ENCODE measurements at regions not wholly inside any gene's neighbourhood (a gene's known extent, or its start where the extent isn't known, plus 50 kb on each side); places are given as distances from the start of the nearest gene placed in this dataset.

GRCh38 chr7:156140447-156140846 lies 328.2 kb upstream of the SHH start:
- intact Hi-C loops (cut with DNase I): no loop called here
- H3K4me1 ChIP-seq (ENCODE audit: control insufficient read depth in 1 of 2, insufficient read depth in 2 of 2, low read length in 2 of 2): no peaks in the 10 kb centered on the region
- no peak for ATAC-seq (ENCODE audit: low FRiP score)
- H3K36me3 ChIP-seq (ENCODE audit: control insufficient read depth in 1 of 2, insufficient read depth in 2 of 2, low read length in 1 of 2): no peaks in the 10 kb centered on the region
- no peaks in the 10 kb centered on the region for H3K27me3 ChIP-seq (ENCODE audit: control insufficient read depth in 1 of 2, insufficient read depth in 2 of 2, low read length in 1 of 2)
- no peak for DNase-seq
- H3K9me3 ChIP-seq (ENCODE audit: control insufficient read depth, low read length): no peaks in the 10 kb centered on the region
- no peak overlapping the region for H3K27ac ChIP-seq (ENCODE audit: low read depth in 1 of 2, low read length in 2 of 2)
- WGBS, 2 donors: 56 to 68% methylated on average over 7 of the region's 7 CpGs
- H3K4me3 ChIP-seq (ENCODE audit: low read length in 2 of 2): no peak overlapping the region

GRCh38 chr7:156139633-156140032 lies 327.4 kb upstream of the SHH start:
- H3K4me1 ChIP-seq (ENCODE audit: control insufficient read depth in 1 of 2, insufficient read depth in 2 of 2, low read length in 2 of 2): no peaks in the 10 kb centered on the region
- H3K36me3 ChIP-seq (ENCODE audit: control insufficient read depth in 1 of 2, insufficient read depth in 2 of 2, low read length in 1 of 2): no peaks in the 10 kb centered on the region
- no peaks in the 10 kb centered on the region for H3K9me3 ChIP-seq (ENCODE audit: control insufficient read depth, low read length)
- DNase-seq (no peak), ATAC-seq (ENCODE audit: low FRiP score) (no peak)
- no peaks in the 10 kb centered on the region for H3K27me3 ChIP-seq (ENCODE audit: control insufficient read depth in 1 of 2, insufficient read depth in 2 of 2, low read length in 1 of 2)
- intact Hi-C loops (cut with DNase I): no loop called here
- WGBS, 2 donors: 53 to 61% methylated on average over 3 of the region's 3 CpGs
- H3K27ac ChIP-seq (ENCODE audit: low read depth in 1 of 2, low read length in 2 of 2): no peak overlapping the region
- H3K4me3 ChIP-seq (ENCODE audit: low read length in 2 of 2): no peak overlapping the region

GRCh38 chr7:156139112-156139511 lies 326.8 kb upstream of the SHH start:
- H3K4me1 ChIP-seq (ENCODE audit: control insufficient read depth in 1 of 2, insufficient read depth in 2 of 2, low read length in 2 of 2): no peaks in the 10 kb centered on the region
- H3K9me3 ChIP-seq (ENCODE audit: control insufficient read depth, low read length): no peaks in the 10 kb centered on the region
- no peak overlapping the region for H3K27ac ChIP-seq (ENCODE audit: low read depth in 1 of 2, low read length in 2 of 2)
- intact Hi-C loops (cut with DNase I): no loop called here
- ATAC-seq (ENCODE audit: low FRiP score): no peak
- 82 to 86% methylated on average over 7 of the region's 7 CpGs for WGBS, 2 donors
- H3K27me3 ChIP-seq (ENCODE audit: control insufficient read depth in 1 of 2, insufficient read depth in 2 of 2, low read length in 1 of 2): no peaks in the 10 kb centered on the region
- H3K4me3 ChIP-seq (ENCODE audit: low read length in 2 of 2): no peak overlapping the region
- DNase-seq: no peak
- H3K36me3 ChIP-seq (ENCODE audit: control insufficient read depth in 1 of 2, insufficient read depth in 2 of 2, low read length in 1 of 2): no peaks in the 10 kb centered on the region

- H3K4me1 ChIP-seq (ENCODE audit: control insufficient read depth in 1 of 2, insufficient read depth in 2 of 2, low read length in 2 of 2): no peaks in the 10 kb centered on the region
- WGBS, 2 donors: 84 to 93% methylated on average over 2 of the region's 2 CpGs
- no peak for ATAC-seq (ENCODE audit: low FRiP score)
Observed at GRCh38 chr7:156131881-156132280, 319.6 kb upstream of the SHH start.

GRCh38 chr7:156129522-156129921 lies 317.3 kb upstream of the SHH start:
- 74 to 76% methylated on average over 12 of the region's 12 CpGs for WGBS, 2 donors
- Histone ChIP-seq H3K27ac (ENCODE audit: low read depth in 1 of 2, low read length in 2 of 2) (no peak overlapping the region), H3K9me3 (ENCODE audit: control insufficient read depth, low read length) (no peaks in the 10 kb centered on the region), H3K4me3 (ENCODE audit: low read length in 2 of 2) (no peak overlapping the region), H3K27me3 (ENCODE audit: control insufficient read depth in 1 of 2, insufficient read depth in 2 of 2, low read length in 1 of 2) (no peaks in the 10 kb centered on the region), H3K36me3 (ENCODE audit: control insufficient read depth in 1 of 2, insufficient read depth in 2 of 2, low read length in 1 of 2) (no peaks in the 10 kb centered on the region), H3K4me1 (ENCODE audit: control insufficient read depth in 1 of 2, insufficient read depth in 2 of 2, low read length in 2 of 2) (no peaks in the 10 kb centered on the region)
- ATAC-seq (ENCODE audit: low FRiP score) (no peak), DNase-seq (no peak)
- intact Hi-C loops (cut with DNase I): no loop called here

More at GRCh38 chr7:156131881-156132280, 319.6 kb upstream of the SHH start:
- Histone ChIP-seq H3K36me3 (ENCODE audit: control insufficient read depth in 1 of 2, insufficient read depth in 2 of 2, low read length in 1 of 2) (no peaks in the 10 kb centered on the region), H3K9me3 (ENCODE audit: control insufficient read depth, low read length) (no peaks in the 10 kb centered on the region), H3K4me3 (ENCODE audit: low read length in 2 of 2) (no peak overlapping the region), H3K27me3 (ENCODE audit: control insufficient read depth in 1 of 2, insufficient read depth in 2 of 2, low read length in 1 of 2) (no peaks in the 10 kb centered on the region), H3K27ac (ENCODE audit: low read depth in 1 of 2, low read length in 2 of 2) (no peak overlapping the region)
- DNase-seq: no peak
- intact Hi-C loops (cut with DNase I): loop anchor here in 1 of 2 donors (2.0 kb wide), 1 partner anchor 55 kb away; no protein-coding TSS in a partner anchor

- WGBS, 2 donors: 83% methylated on average over 10 of the region's 10 CpGs
- Histone ChIP-seq H3K4me3 (ENCODE audit: low read length in 2 of 2) (no peak overlapping the region), H3K4me1 (ENCODE audit: control insufficient read depth in 1 of 2, insufficient read depth in 2 of 2, low read length in 2 of 2) (no peaks in the 10 kb centered on the region), H3K27me3 (ENCODE audit: control insufficient read depth in 1 of 2, insufficient read depth in 2 of 2, low read length in 1 of 2) (no peaks in the 10 kb centered on the region), H3K9me3 (ENCODE audit: control insufficient read depth, low read length) (no peaks in the 10 kb centered on the region), H3K36me3 (ENCODE audit: control insufficient read depth in 1 of 2, insufficient read depth in 2 of 2, low read length in 1 of 2) (no peaks in the 10 kb centered on the region), H3K27ac (ENCODE audit: low read depth in 1 of 2, low read length in 2 of 2) (no peak overlapping the region)
- ATAC-seq (ENCODE audit: low FRiP score): no peak
- intact Hi-C loops (cut with DNase I): no loop called here
- DNase-seq: no peak
Observed at GRCh38 chr7:156128496-156128895, 316.2 kb upstream of the SHH start.

GRCh38 chr7:156127166-156128134 lies 315.2 kb upstream of the SHH start:
- DNase-seq (no peak), ATAC-seq (ENCODE audit: low FRiP score) (no peak)
- Histone ChIP-seq H3K27me3 (ENCODE audit: control insufficient read depth in 1 of 2, insufficient read depth in 2 of 2, low read length in 1 of 2) (no peaks in the 10 kb centered on the region), H3K4me1 (ENCODE audit: control insufficient read depth in 1 of 2, insufficient read depth in 2 of 2, low read length in 2 of 2) (no peaks in the 10 kb centered on the region), H3K4me3 (ENCODE audit: low read length in 2 of 2) (no peak overlapping the region), H3K9me3 (ENCODE audit: control insufficient read depth, low read length) (no peaks in the 10 kb centered on the region), H3K36me3 (ENCODE audit: control insufficient read depth in 1 of 2, insufficient read depth in 2 of 2, low read length in 1 of 2) (no peaks in the 10 kb centered on the region), H3K27ac (ENCODE audit: low read depth in 1 of 2, low read length in 2 of 2) (no peak overlapping the region)
- intact Hi-C loops (cut with DNase I): no loop called here
- WGBS, 2 donors: 76 to 79% methylated on average over 35 of the region's 35 CpGs

- Histone ChIP-seq H3K4me3 (ENCODE audit: low read length in 2 of 2) (no peak overlapping the region), H3K27ac (ENCODE audit: low read depth in 1 of 2, low read length in 2 of 2) (no peak overlapping the region), H3K9me3 (ENCODE audit: control insufficient read depth, low read length) (no peaks in the 10 kb centered on the region), H3K4me1 (ENCODE audit: control insufficient read depth in 1 of 2, insufficient read depth in 2 of 2, low read length in 2 of 2) (no peaks in the 10 kb centered on the region), H3K36me3 (ENCODE audit: control insufficient read depth in 1 of 2, insufficient read depth in 2 of 2, low read length in 1 of 2) (no peaks in the 10 kb centered on the region), H3K27me3 (ENCODE audit: control insufficient read depth in 1 of 2, insufficient read depth in 2 of 2, low read length in 1 of 2) (no peaks in the 10 kb centered on the region)
- ATAC-seq (ENCODE audit: low FRiP score): no peak
- intact Hi-C loops (cut with DNase I): no loop called here
- no peak for DNase-seq
- 89% methylated on average over 23 of the region's 23 CpGs for WGBS, 2 donors
Observed at GRCh38 chr7:156125841-156126730, 313.8 kb upstream of the SHH start.
